ENCODE measurements at regions not wholly inside any gene's neighbourhood (a gene's known extent, or its start where the extent isn't known, plus 50 kb on each side); places are given as distances from the start of the nearest gene placed in this dataset.

- Histone ChIP-seq H3K36me3 (ENCODE audit: insufficient read depth, low read length) (no peaks in the 10 kb centered on the region), H3K4me3 (ENCODE audit: low read length) (no peak overlapping the region), H3K27me3 (ENCODE audit: insufficient read depth, low read length) (no peaks in the 10 kb centered on the region), H3K9me3 (ENCODE audit: insufficient read depth, low read depth, low read length) (no peaks in the 10 kb centered on the region), H3K27ac (ENCODE audit: low read depth, low read length) (no peak overlapping the region), H3K9ac (ENCODE audit: low read depth, low read length) (no peak overlapping the region), H3K4me1 (ENCODE audit: insufficient read depth, low read length) (no peaks in the 10 kb centered on the region)
- 100% methylated on average over 1 of the region's 2 CpGs for WGBS
Observed at GRCh38 chr1:198861636-198862035, 222.8 kb downstream of the PTPRC start.

DNA sequence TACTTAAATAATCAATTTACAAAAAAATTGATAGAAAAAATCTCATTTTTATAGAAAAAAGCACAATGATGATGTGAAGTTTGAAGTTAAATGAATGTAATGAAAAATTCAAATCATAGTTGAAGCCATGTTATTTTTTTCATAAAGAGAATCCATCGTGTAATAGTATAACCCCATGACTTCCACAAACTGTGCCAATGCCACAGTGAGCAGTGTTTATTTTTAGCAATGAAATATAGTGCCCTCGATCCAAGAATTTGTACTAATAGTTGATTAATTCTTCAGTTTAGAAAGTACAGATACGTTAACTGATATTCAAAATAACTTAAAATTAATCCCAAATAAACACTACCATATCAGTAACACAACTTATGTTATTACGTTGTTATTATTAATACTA, 225.9 kb downstream of the PTPRC start:
- H3K9ac ChIP-seq (ENCODE audit: low read depth, low read length): no peak overlapping the region
- no peaks in the 10 kb centered on the region for H3K36me3 ChIP-seq (ENCODE audit: insufficient read depth, low read length)
- H3K4me3 ChIP-seq (ENCODE audit: low read length): no peak overlapping the region
- WGBS: 100% methylated on average over 1 of the region's 4 CpGs
- H3K9me3 ChIP-seq (ENCODE audit: insufficient read depth, low read depth, low read length): no peaks in the 10 kb centered on the region
- H3K4me1 ChIP-seq (ENCODE audit: insufficient read depth, low read length): no peaks in the 10 kb centered on the region
- H3K27me3 ChIP-seq (ENCODE audit: insufficient read depth, low read length): no peaks in the 10 kb centered on the region
- no peak overlapping the region for H3K27ac ChIP-seq (ENCODE audit: low read depth, low read length)

DNA sequence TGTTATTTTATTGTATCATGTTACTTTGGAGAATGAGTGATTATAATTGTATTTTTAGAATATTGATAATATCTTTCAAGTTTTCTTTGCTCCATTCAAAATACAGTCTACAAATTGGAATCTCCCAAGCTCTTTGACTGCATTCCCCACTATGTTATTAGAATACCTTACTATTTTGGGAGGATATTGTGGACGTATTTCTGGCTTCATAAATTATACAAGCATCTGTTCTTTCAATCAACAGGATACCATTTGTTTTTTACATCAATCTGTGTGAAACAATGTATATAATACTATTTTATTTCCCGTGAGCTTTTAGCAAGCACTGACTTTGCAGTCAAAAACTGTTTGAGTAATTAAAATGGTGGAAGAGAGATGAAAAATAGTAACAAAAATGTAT, 226.5 kb downstream of the PTPRC start:
- Histone ChIP-seq H3K4me1 (ENCODE audit: insufficient read depth, low read length) (no peaks in the 10 kb centered on the region), H3K36me3 (ENCODE audit: insufficient read depth, low read length) (no peaks in the 10 kb centered on the region), H3K4me3 (ENCODE audit: low read length) (no peak overlapping the region), H3K9me3 (ENCODE audit: insufficient read depth, low read depth, low read length) (no peaks in the 10 kb centered on the region), H3K9ac (ENCODE audit: low read depth, low read length) (no peak overlapping the region), H3K27ac (ENCODE audit: low read depth, low read length) (no peak overlapping the region), H3K27me3 (ENCODE audit: insufficient read depth, low read length) (no peaks in the 10 kb centered on the region)
- 100% methylated on average over 1 of the region's 2 CpGs for WGBS

GRCh38 chr1:198867182-198867581, 228.3 kb downstream of the PTPRC start:
- H3K36me3 ChIP-seq (ENCODE audit: insufficient read depth, low read length): no peaks in the 10 kb centered on the region

DNA sequence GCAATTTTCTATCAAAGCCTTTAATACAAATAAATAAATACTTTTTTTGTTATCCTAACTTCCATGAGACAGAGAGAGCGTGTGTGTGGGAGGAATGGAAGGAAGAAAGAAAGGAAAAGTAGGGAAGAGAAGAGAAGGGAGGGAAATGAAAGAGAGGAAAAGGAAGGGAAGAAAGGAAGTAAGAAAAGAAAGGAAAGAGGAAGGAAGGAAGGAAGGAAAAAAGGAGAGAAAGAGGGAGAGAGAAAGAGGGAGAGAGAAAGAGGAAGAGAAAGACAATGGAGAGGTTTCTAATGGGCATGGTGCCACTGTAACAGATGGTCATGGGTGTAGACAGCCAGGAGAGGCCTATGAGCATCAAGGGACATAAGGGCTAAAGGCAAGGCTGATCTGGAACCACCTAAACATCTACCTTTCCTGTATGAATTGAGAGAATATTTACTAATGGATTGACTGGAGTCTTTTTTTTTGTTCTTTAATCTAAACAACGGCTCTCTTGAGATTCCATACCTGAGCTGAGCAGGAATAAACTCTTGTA, 234.9 kb downstream of the PTPRC start:
- Histone ChIP-seq H3K9me3 (ENCODE audit: insufficient read depth, low read depth, low read length) (no peaks in the 10 kb centered on the region), H3K4me3 (ENCODE audit: low read length) (no peak overlapping the region), H3K27me3 (ENCODE audit: insufficient read depth, low read length) (no peaks in the 10 kb centered on the region), H3K4me1 (ENCODE audit: insufficient read depth, low read length) (peaks cover 4% of the 10 kb centered on the region; the same call in 1 of the 2 replicates), H3K36me3 (ENCODE audit: insufficient read depth, low read length) (no peaks in the 10 kb centered on the region), H3K27ac (ENCODE audit: low read depth, low read length) (no peak overlapping the region), H3K9ac (ENCODE audit: low read depth, low read length) (no peak overlapping the region)
- 94% methylated on average over 1 of the region's 2 CpGs for WGBS

More at GRCh38 chr1:198867182-198867581, 228.3 kb downstream of the PTPRC start:
- Histone ChIP-seq H3K9me3 (ENCODE audit: insufficient read depth, low read depth, low read length) (no peaks in the 10 kb centered on the region), H3K27me3 (ENCODE audit: insufficient read depth, low read length) (no peaks in the 10 kb centered on the region), H3K4me3 (ENCODE audit: low read length) (no peak overlapping the region), H3K4me1 (ENCODE audit: insufficient read depth, low read length) (no peaks in the 10 kb centered on the region), H3K27ac (ENCODE audit: low read depth, low read length) (no peak overlapping the region), H3K9ac (ENCODE audit: low read depth, low read length) (no peak overlapping the region)
- 95% methylated on average over 4 of the region's 6 CpGs for WGBS

DNA sequence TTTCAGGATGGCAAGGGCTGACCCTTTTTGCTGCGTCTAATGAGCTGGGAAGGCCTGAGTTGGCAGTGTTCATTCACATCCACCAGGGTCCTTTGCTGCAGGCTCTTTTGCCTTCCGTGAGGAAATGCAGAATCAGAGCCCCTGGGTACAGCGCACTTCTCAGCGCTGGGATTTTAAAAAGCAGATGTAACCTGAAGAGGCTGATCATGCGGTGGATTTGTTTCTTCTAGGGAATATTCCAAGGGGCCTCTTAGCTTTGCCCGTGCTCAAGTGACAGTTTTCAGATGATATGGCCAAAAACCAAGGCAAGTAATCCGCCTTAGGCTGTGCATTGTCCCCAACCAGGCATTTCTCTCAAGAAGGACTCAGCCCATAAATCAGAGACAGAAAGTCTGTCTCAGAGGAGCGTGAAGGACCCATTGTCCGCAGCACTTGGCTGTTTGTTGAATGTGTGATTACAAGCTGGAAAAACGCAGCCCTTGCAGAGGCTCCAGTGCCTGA, 237.6 kb downstream of the PTPRC start:
- H3K27ac ChIP-seq (ENCODE audit: low read depth, low read length): 0 out of 2 replicates have a peak overlapping the region, but pooled peaks have one; percentile 40
- no peaks in the 10 kb centered on the region for H3K27me3 ChIP-seq (ENCODE audit: insufficient read depth, low read length)
- no peaks in the 10 kb centered on the region for H3K9me3 ChIP-seq (ENCODE audit: insufficient read depth, low read depth, low read length)
- H3K9ac ChIP-seq (ENCODE audit: low read depth, low read length): no peak overlapping the region
- no peak overlapping the region for H3K4me3 ChIP-seq (ENCODE audit: low read length)
- H3K36me3 ChIP-seq (ENCODE audit: insufficient read depth, low read length): no peaks in the 10 kb centered on the region
- H3K4me1 ChIP-seq (ENCODE audit: insufficient read depth, low read length): peaks cover 4% of the 10 kb centered on the region; the same call in 1 of the 2 replicates
- 86% methylated on average over 10 of the region's 10 CpGs for WGBS

DNA sequence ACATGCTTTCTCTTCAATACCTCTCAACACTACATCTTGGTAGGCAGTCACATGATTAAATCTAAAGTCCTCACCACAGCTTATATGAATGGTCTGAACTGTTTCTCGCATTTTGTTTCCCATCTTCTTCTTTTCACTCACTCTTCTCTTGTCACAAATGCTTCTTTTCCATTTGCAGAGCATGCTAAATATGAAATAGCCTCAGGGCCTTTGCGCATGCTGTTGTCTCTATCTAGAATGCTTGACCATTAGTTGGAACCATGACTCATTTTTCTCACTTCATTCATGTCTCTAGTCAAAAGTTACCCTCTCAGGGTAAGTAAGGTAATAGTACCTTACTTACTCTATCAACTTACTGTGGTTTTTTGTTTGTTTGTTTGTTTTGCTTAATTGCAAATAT, 239.7 kb downstream of the PTPRC start:
- Histone ChIP-seq H3K4me3 (ENCODE audit: low read length) (no peak overlapping the region), H3K9ac (ENCODE audit: low read depth, low read length) (no peak overlapping the region), H3K4me1 (ENCODE audit: insufficient read depth, low read length) (peaks cover 4% of the 10 kb centered on the region; the same call in 1 of the 2 replicates), H3K27me3 (ENCODE audit: insufficient read depth, low read length) (no peaks in the 10 kb centered on the region), H3K36me3 (ENCODE audit: insufficient read depth, low read length) (no peaks in the 10 kb centered on the region), H3K9me3 (ENCODE audit: insufficient read depth, low read depth, low read length) (no peaks in the 10 kb centered on the region), H3K27ac (ENCODE audit: low read depth, low read length) (no peak overlapping the region)
- WGBS: 96% methylated on average over 2 of the region's 2 CpGs

GRCh38 chr1:198879711-198880306, 241.0 kb downstream of the PTPRC start:
- Histone ChIP-seq H3K4me3 (ENCODE audit: low read length) (no peak overlapping the region), H3K27ac (ENCODE audit: low read depth, low read length) (no peak overlapping the region), H3K36me3 (ENCODE audit: insufficient read depth, low read length) (no peaks in the 10 kb centered on the region), H3K9ac (ENCODE audit: low read depth, low read length) (no peak overlapping the region), H3K27me3 (ENCODE audit: insufficient read depth, low read length) (no peaks in the 10 kb centered on the region), H3K4me1 (ENCODE audit: insufficient read depth, low read length) (peaks cover 4% of the 10 kb centered on the region; the same call in 1 of the 2 replicates), H3K9me3 (ENCODE audit: insufficient read depth, low read depth, low read length) (no peaks in the 10 kb centered on the region)
- WGBS: 86% methylated on average over 4 of the region's 5 CpGs

DNA sequence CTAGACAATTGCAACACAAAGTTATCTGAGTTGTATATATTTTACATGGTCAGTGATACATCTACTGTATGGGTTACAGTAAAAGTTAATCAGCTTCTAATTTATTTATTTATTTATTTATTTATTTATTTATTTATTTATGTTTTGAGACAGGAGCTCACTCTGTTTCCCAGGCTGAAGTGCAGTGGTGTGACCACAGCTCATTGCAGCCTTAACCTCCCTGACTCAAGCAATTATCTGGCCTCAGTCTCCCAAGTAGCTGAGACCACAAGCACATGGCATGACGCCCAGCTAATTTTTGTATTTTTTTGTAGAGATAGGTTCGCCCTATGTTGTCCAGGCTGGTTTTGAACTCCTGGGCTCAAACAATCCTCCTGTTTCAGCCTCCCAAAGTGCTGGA, 241.6 kb downstream of the PTPRC start:
- Histone ChIP-seq H3K27me3 (ENCODE audit: insufficient read depth, low read length) (no peaks in the 10 kb centered on the region), H3K9ac (ENCODE audit: low read depth, low read length) (no peak overlapping the region), H3K27ac (ENCODE audit: low read depth, low read length) (no peak overlapping the region), H3K4me3 (ENCODE audit: low read length) (no peak overlapping the region), H3K4me1 (ENCODE audit: insufficient read depth, low read length) (peaks cover 4% of the 10 kb centered on the region; the same call in 1 of the 2 replicates), H3K9me3 (ENCODE audit: insufficient read depth, low read depth, low read length) (no peaks in the 10 kb centered on the region), H3K36me3 (ENCODE audit: insufficient read depth, low read length) (no peaks in the 10 kb centered on the region)
- WGBS: 98% methylated on average over 2 of the region's 2 CpGs

DNA sequence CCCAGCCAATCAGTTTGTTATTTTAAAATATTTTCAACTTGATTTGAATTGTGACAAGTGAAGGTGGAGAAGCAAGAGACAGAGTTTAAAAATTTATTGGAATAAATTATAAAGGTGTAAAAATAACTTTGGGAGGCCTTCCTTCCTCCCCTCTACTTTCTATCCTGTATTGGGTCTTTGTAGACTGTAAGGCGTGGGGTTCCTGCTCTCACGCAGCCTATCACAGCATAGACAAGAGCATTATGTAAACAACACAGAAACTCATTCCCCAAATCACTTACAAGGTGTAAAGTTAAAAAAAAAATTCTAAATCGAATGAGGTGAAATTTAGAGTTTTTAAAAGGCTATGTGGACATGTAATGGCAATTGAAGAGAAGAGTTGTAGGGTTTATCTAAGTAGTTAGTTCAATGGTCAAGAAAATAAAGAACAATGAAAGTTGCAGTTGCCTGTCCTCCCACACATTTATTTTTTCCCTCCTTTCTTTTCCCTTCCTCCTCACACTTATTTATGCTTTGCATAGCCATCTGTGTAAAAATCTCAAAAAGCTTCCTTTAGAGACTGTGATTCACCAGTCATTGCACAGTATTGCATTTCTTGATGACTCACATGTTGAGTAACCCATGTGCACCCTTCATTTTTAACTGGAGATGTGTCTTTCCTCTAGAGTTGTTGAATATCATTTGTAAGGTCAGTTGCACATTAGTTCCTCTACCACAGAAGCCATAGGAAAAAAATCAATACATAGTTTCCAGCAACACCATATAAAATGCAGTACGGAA, 242.2 kb downstream of the PTPRC start:
- no peaks in the 10 kb centered on the region for H3K9me3 ChIP-seq (ENCODE audit: insufficient read depth, low read depth, low read length)
- H3K4me1 ChIP-seq (ENCODE audit: insufficient read depth, low read length): peaks cover 4% of the 10 kb centered on the region; the same call in 1 of the 2 replicates
- no peaks in the 10 kb centered on the region for H3K27me3 ChIP-seq (ENCODE audit: insufficient read depth, low read length)
- no peaks in the 10 kb centered on the region for H3K36me3 ChIP-seq (ENCODE audit: insufficient read depth, low read length)
- WGBS: 94% methylated on average over 3 of the region's 4 CpGs
- H3K27ac ChIP-seq (ENCODE audit: low read depth, low read length): no peak overlapping the region
- no peak overlapping the region for H3K9ac ChIP-seq (ENCODE audit: low read depth, low read length)
- no peak overlapping the region for H3K4me3 ChIP-seq (ENCODE audit: low read length)

- Histone ChIP-seq H3K4me3 (ENCODE audit: low read length) (no peak overlapping the region), H3K27ac (ENCODE audit: low read depth, low read length) (no peak overlapping the region), H3K27me3 (ENCODE audit: insufficient read depth, low read length) (no peaks in the 10 kb centered on the region), H3K9me3 (ENCODE audit: insufficient read depth, low read depth, low read length) (no peaks in the 10 kb centered on the region), H3K4me1 (ENCODE audit: insufficient read depth, low read length) (no peaks in the 10 kb centered on the region), H3K36me3 (ENCODE audit: insufficient read depth, low read length) (no peaks in the 10 kb centered on the region), H3K9ac (ENCODE audit: low read depth, low read length) (no peak overlapping the region)
Observed at GRCh38 chr1:198883184-198883583, 244.3 kb downstream of the PTPRC start.

Data from HUES64 (cell line).